Transverse colon (tissue), 4 donors: ENCODE measurements at regions not wholly inside any gene's neighbourhood (a gene's known extent, or its start where the extent isn't known, plus 50 kb on each side); places are given as distances from the start of the nearest gene placed in this dataset.
A peak's percentile ranks its signal among the peaks of the same experiment; 100 is the strongest.

Experiments used
- DNase-seq: peaks from one replicate; pipeline ENCODE4 v3.0.0-alpha.2; 2019
- H3K27ac ChIP-seq, 4 donors: fragments of 200-600 bp; sonication (generic); 2 replicates each; pipeline ENCODE4 v1.5.1; 2016 to 2018; ENCODE audit warnings: inconsistent platforms in 4 of 4
- H3K27me3 ChIP-seq: fragments of 200-600 bp; sonication (generic); 2 replicates; pipeline ENCODE4 v1.5.1; 2017; ENCODE audit warnings: inconsistent platforms
- H3K36me3 ChIP-seq, 4 donors: fragments of 200-600 bp; sonication (generic); 2 replicates each; pipeline ENCODE4 v1.5.1; 2017 to 2019; ENCODE audit warnings: inconsistent platforms in 4 of 4
- H3K4me1 ChIP-seq, 4 donors: fragments of 200-600 bp; sonication (generic); 2 replicates each; pipeline ENCODE4 v1.5.1; 2017 to 2020; ENCODE audit warnings: inconsistent platforms in 4 of 4
- H3K4me3 ChIP-seq, 4 donors: fragments of 200-600 bp; sonication (generic); 1 replicate in 1 of 4; 2 replicates in 3 of 4; pipeline versions ENCODE4 v1.5.1 to v1.6.1; 2017 to 2019; ENCODE audit warnings: inconsistent platforms in 4 of 4
- H3K9me3 ChIP-seq, 2 donors: fragments of 200-600 bp; sonication (generic); 2 replicates each; pipeline ENCODE4 v1.5.1; 2017 to 2019; ENCODE audit warnings: inconsistent platforms in 2 of 2
- EP300 ChIP-seq: sonication (generic); formaldehyde crosslinking; IDR thresholded peaks from one replicate; pipeline ENCODE4 v1.6.1; 2017; ENCODE audit warnings: antibody characterized with exemption, low read depth
- POLR2A ChIP-seq: fragments of 450-650 bp; IDR thresholded peaks from one replicate; pipeline ENCODE4 v1.6.1; 2016; ENCODE audit warnings: antibody characterized with exemption, mild to moderate bottlenecking, moderate library complexity
- POLR2AphosphoS5 ChIP-seq, 3 donors: sonication (generic); formaldehyde crosslinking; IDR thresholded peaks; one replicate each; pipeline ENCODE4 v1.6.1; 2016; ENCODE audit warnings: antibody characterized with exemption in 3 of 3
- WGBS, 2 donors: methylation state at CpG; one replicate each; pipeline ENCODE4 v1.1.5; 2018; ENCODE audit warnings: low coverage in 1 of 2; 5-methylcytosine and 5-hydroxymethylcytosine counted together
- in situ Hi-C, 4 donors: fragments of 200-750 bp; cut with MboI; loops; one replicate each; pipeline versions ENCODE4 v1.15.0 to v1.15.1; 2017; ENCODE audit warnings: low sequenced_read_pairs in 3 of 4, low pct_ligation_motif_present in 1 of 4, low pct_unique_long_range_greater_than_20kb in 1 of 4
- intact Hi-C: fragments of 100-400 bp; cut with DNase I; formaldehyde crosslinking; loops from one replicate; pipeline ENCODE4 v1.15.1; 2023; ENCODE audit warnings: low total_unique reads
- TF ChIP-seq, protein P1 (sequence below), 5 experiments: fragments of 200-600 bp in 3 of 5; fragments of 450-650 bp in 2 of 5; sonication (generic) in 3 of 5; IDR thresholded peaks; 1 replicate in 2 of 5; 2 replicates in 3 of 5; pipeline ENCODE4 v1.5.1; 2016 to 2017; ENCODE audit warnings: antibody characterized with exemption in 5 of 5, inconsistent platforms in 3 of 5, mild to moderate bottlenecking in 2 of 5, moderate library complexity in 1 of 5

DNA sequence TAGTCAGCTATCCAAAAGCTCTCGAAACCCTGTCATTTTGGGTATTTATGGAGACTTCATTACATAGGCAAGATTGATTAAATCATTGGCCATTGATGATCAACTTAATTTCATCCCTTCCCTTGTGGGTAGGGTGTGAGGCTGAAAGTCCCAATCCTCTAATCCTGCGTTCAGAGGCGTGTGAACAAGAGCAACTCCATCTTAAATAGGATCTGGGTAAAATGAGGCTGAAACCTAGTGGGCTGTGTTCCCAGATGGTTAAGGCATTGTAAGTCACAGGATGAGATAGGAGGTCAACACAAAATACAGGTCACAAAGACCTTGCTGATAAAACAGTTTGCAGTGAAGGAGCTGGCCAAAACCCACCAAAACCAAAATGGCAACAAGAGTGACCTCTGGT, 641.7 kb upstream of the GJE1 start:
- H3K27me3 ChIP-seq, result no peaks in the 10 kb centered on the region
- no peak for DNase-seq
- no peaks in the 10 kb centered on the region for H3K4me1 ChIP-seq
- H3K36me3 ChIP-seq, result no peaks in the 10 kb centered on the region
- WGBS, 2 donors, result 96% methylated on average over 3 of the region's 3 CpGs; no CpG with 5 or more reads in 1 of the 2 donors
- intact Hi-C loops (no loop called here), in situ Hi-C loops (no loop called here)
- H3K9me3 ChIP-seq, result no peaks in the 10 kb centered on the region
- no peak overlapping the region for H3K27ac ChIP-seq
- H3K4me3 ChIP-seq, result no peak overlapping the region
- TF ChIP-seq POLR2A (no peak), POLR2AphosphoS5 (IDR thresholded peaks at IDR 0.05) (no peak), EP300 (no peak)
- TF ChIP-seq, protein P1, sequence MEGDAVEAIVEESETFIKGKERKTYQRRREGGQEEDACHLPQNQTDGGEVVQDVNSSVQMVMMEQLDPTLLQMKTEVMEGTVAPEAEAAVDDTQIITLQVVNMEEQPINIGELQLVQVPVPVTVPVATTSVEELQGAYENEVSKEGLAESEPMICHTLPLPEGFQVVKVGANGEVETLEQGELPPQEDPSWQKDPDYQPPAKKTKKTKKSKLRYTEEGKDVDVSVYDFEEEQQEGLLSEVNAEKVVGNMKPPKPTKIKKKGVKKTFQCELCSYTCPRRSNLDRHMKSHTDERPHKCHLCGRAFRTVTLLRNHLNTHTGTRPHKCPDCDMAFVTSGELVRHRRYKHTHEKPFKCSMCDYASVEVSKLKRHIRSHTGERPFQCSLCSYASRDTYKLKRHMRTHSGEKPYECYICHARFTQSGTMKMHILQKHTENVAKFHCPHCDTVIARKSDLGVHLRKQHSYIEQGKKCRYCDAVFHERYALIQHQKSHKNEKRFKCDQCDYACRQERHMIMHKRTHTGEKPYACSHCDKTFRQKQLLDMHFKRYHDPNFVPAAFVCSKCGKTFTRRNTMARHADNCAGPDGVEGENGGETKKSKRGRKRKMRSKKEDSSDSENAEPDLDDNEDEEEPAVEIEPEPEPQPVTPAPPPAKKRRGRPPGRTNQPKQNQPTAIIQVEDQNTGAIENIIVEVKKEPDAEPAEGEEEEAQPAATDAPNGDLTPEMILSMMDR (IDR thresholded peaks at IDR 0.05), result no peak

DNA sequence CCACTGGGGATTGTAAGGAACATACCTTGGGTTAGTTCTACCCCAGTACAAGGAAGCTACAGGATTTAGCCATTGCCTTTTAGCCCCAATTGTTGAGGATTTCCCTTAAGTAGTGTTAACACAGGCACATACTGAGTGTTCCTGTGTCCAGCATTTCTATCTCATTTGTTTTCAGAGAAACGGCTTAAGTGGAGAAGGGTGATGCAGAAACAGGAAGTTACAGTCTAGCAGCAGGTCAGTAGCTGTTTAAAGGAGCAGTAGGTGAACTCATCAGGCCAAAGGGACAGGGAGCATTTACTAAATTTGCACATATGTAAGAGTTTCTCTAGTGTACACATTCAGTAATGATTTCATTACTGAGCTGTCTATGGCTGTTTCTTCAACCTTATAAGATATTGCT, 644.2 kb upstream of the GJE1 start:
- H3K27me3 ChIP-seq, result no peaks in the 10 kb centered on the region
- H3K9me3 ChIP-seq, result no peaks in the 10 kb centered on the region
- H3K4me1 ChIP-seq, result no peaks in the 10 kb centered on the region
- intact Hi-C loops, result no loop called here
- H3K36me3 ChIP-seq, result no peaks in the 10 kb centered on the region
- 5 to 14% methylated on average over 1 of the region's 1 CpG for WGBS, 2 donors
- H3K27ac ChIP-seq, result no peak overlapping the region
- no peak overlapping the region for H3K4me3 ChIP-seq
- TF ChIP-seq POLR2AphosphoS5 (IDR thresholded peaks at IDR 0.05), result no peak
- TF ChIP-seq EP300, result no peak
- TF ChIP-seq POLR2A, result no peak
- TF ChIP-seq, protein P1 (IDR thresholded peaks at IDR 0.05), result no peak
- DNase-seq, result no peak
- in situ Hi-C loops, result no loop called here

DNA sequence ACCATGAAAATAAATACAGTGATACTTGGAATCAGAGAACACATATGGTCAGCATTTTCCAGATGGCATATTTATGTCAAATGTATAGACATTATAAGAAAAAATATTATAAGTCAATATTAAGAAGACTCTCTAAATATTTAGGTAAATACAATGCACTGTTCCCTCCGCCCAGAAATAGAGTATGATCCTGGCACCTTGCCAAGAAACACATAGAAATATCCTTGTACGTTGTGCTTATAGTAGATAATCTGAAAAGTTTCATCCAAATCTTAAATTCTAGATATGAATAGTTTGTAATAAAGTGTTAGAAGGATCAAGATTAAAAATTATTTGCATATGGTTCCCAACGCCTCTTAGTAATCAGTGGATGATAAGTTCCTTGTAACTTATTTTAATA, 645.8 kb upstream of the GJE1 start:
- no peaks in the 10 kb centered on the region for H3K27me3 ChIP-seq
- no peak for TF ChIP-seq POLR2AphosphoS5 (IDR thresholded peaks at IDR 0.05)
- TF ChIP-seq, protein P1 (IDR thresholded peaks at IDR 0.05), result no peak
- no peak for TF ChIP-seq EP300
- TF ChIP-seq POLR2A, result no peak
- DNase-seq, result no peak
- H3K4me3 ChIP-seq, result no peak overlapping the region
- H3K4me1 ChIP-seq, result peaks cover 0 to 5% (median 0%) of the 10 kb centered on the region in 4 donors
- 62 to 67% methylated on average over 3 of the region's 3 CpGs for WGBS, 2 donors
- no peak overlapping the region for H3K27ac ChIP-seq
- H3K36me3 ChIP-seq, result no peaks in the 10 kb centered on the region
- intact Hi-C loops, result no loop called here
- H3K9me3 ChIP-seq, result no peaks in the 10 kb centered on the region
- in situ Hi-C loops, result no loop called here

DNA sequence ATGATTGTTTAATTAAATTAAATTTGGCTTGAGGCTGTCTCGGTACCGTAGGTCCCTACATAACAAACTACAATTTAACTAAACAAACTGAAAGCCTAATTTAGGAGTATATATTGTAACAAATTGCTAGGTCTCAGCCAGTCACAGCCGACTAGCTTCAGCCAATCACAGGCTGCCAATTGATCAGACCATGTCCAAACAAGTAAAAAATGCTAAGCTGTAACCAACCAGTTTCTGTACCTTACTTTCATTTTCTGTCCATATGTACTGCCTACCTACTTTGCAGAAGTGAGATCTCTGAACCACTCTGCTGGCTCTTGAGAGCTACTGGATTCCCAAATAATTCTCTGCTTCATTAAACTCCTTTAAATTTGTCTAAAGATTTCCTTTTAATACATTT, 648.0 kb upstream of the GJE1 start:
- WGBS, 2 donors, result 63 to 72% methylated on average over 3 of the region's 3 CpGs
- in situ Hi-C loops, result no loop called here
- intact Hi-C loops, result no loop called here
- peaks cover 0 to 5% (median 0%) of the 10 kb centered on the region in 4 donors for H3K4me1 ChIP-seq
- no peak overlapping the region for H3K4me3 ChIP-seq
- TF ChIP-seq, protein P1 (IDR thresholded peaks at IDR 0.05), result no peak
- no peak for TF ChIP-seq EP300
- TF ChIP-seq POLR2A, result no peak
- no peak for TF ChIP-seq POLR2AphosphoS5 (IDR thresholded peaks at IDR 0.05)
- no peaks in the 10 kb centered on the region for H3K36me3 ChIP-seq
- no peaks in the 10 kb centered on the region for H3K27me3 ChIP-seq
- peak overlapping the region in 2 of 4 donors; percentile 50 to 63 for H3K27ac ChIP-seq
- H3K9me3 ChIP-seq, result no peaks in the 10 kb centered on the region
- peak; percentile 17 for DNase-seq
